GM23248 (cell line): ENCODE measurements at regions not wholly inside any gene's neighbourhood (a gene's known extent, or its start where the extent isn't known, plus 50 kb on each side); places are given as distances from the start of the nearest gene placed in this dataset.

Experiments
- EZH2 ChIP-seq: fragments of 200-600 bp; sonication (generic); IDR thresholded peaks from 2 replicates; pipeline ENCODE4 v1.6.1; 2018; ENCODE audit warnings: antibody characterized with exemption, mild to moderate bottlenecking; ENCODE audit not compliant: insufficient read depth, poor library complexity, severe bottlenecking
- EZH2phosphoT487 ChIP-seq: fragments of 200-600 bp; sonication (generic); IDR thresholded peaks from 2 replicates; pipeline ENCODE4 v1.6.1; 2018; ENCODE audit warnings: antibody characterized with exemption, moderate library complexity, mild to moderate bottlenecking, low read depth; ENCODE audit not compliant: insufficient read depth

- no peak for TF ChIP-seq EZH2
- no peak for TF ChIP-seq EZH2phosphoT487
Measured at GRCh38 chr4:159927781-159928180, 824.9 kb downstream of the RAPGEF2 start.
